Stimulated activated memory B cell treated with anti-CD40 and anti-IgM and Interleukin-4, amounts not matched to agents 10 μg/mL and 1 μg/mL and 100 μg/mL, for 72 hours (primary cell): ENCODE measurements at regions not wholly inside any gene's neighbourhood (a gene's known extent, or its start where the extent isn't known, plus 50 kb on each side); places are given as distances from the start of the nearest gene placed in this dataset.
A peak's percentile ranks its signal among the peaks of the same experiment; 100 is the strongest.

Experiments
- ATAC-seq: fragments of 150-1000 bp; cut with Tn5 transposase; 2 replicates; pipeline ENCODE4 v1.10.0; 2021
- H3K27ac Mint-ChIP-seq: one replicate; pipeline ENCODE4 v1.8.0; 2022; ENCODE audit warnings: mild to moderate bottlenecking, mixed read lengths
- H3K27me3 Mint-ChIP-seq: one replicate; pipeline ENCODE4 v1.8.0; 2022; ENCODE audit warnings: mixed read lengths
- H3K36me3 Mint-ChIP-seq: one replicate; pipeline ENCODE4 v1.8.0; 2022; ENCODE audit warnings: mixed read lengths
- H3K4me1 Mint-ChIP-seq: one replicate; pipeline ENCODE4 v1.8.0; 2022; ENCODE audit warnings: mixed read lengths
- H3K4me3 Mint-ChIP-seq: one replicate; pipeline ENCODE4 v1.8.0; 2022; ENCODE audit warnings: mild to moderate bottlenecking, moderate library complexity, mixed read lengths
- H3K9me3 Mint-ChIP-seq: one replicate; pipeline ENCODE4 v1.8.0; 2022; ENCODE audit warnings: mixed read lengths

- H3K27me3 Mint-ChIP-seq = peaks cover 36% of the 10 kb centered on the region
- peaks cover 14% of the 10 kb centered on the region for H3K4me1 Mint-ChIP-seq
- H3K4me3 Mint-ChIP-seq = no peak overlapping the region
- peaks cover 6% of the 10 kb centered on the region for H3K36me3 Mint-ChIP-seq
- ATAC-seq = no peak
- no peak overlapping the region for H3K27ac Mint-ChIP-seq
- H3K9me3 Mint-ChIP-seq = peaks cover 10% of the 10 kb centered on the region
These were observed 166.0 kb downstream of the DLL1 start for GRCh38 chr6:170124836-170125235.

GRCh38 chr6:170124150-170124549 lies 166.7 kb downstream of the DLL1 start:
- Mint-ChIP-seq H3K36me3 (peaks cover 6% of the 10 kb centered on the region), H3K27ac (no peak overlapping the region), H3K4me1 (peaks cover 14% of the 10 kb centered on the region), H3K27me3 (peaks cover 29% of the 10 kb centered on the region), H3K9me3 (peaks cover 13% of the 10 kb centered on the region), H3K4me3 (no peak overlapping the region)
- no peak for ATAC-seq

GRCh38 chr6:170122651-170123050 lies 168.2 kb downstream of the DLL1 start:
- no peak for ATAC-seq
- H3K36me3 Mint-ChIP-seq = peaks cover 6% of the 10 kb centered on the region
- H3K9me3 Mint-ChIP-seq = peaks cover 13% of the 10 kb centered on the region
- no peak overlapping the region for H3K27ac Mint-ChIP-seq
- peaks cover 39% of the 10 kb centered on the region for H3K27me3 Mint-ChIP-seq
- no peak overlapping the region for H3K4me3 Mint-ChIP-seq
- H3K4me1 Mint-ChIP-seq = peaks cover 14% of the 10 kb centered on the region

- peak; percentile 47 for ATAC-seq
- H3K27me3 Mint-ChIP-seq = peaks cover 17% of the 10 kb centered on the region
- H3K27ac Mint-ChIP-seq = no peak overlapping the region
- H3K4me3 Mint-ChIP-seq = no peak overlapping the region
- peaks cover 13% of the 10 kb centered on the region for H3K9me3 Mint-ChIP-seq
- H3K36me3 Mint-ChIP-seq = peaks cover 6% of the 10 kb centered on the region
- H3K4me1 Mint-ChIP-seq = no peaks in the 10 kb centered on the region
These were observed 173.5 kb downstream of the DLL1 start for GRCh38 chr6:170117111-170117972.

- H3K27ac Mint-ChIP-seq = no peak overlapping the region
These were observed 174.2 kb downstream of the DLL1 start for GRCh38 chr6:170116636-170117035.

GRCh38 chr6:170114956-170115855 lies 175.7 kb downstream of the DLL1 start:
- Mint-ChIP-seq H3K9me3 (peaks cover 3% of the 10 kb centered on the region), H3K4me3 (no peak overlapping the region), H3K27ac (no peak overlapping the region)

More at GRCh38 chr6:170116636-170117035, 174.2 kb downstream of the DLL1 start:
- no peaks in the 10 kb centered on the region for H3K4me1 Mint-ChIP-seq
- H3K36me3 Mint-ChIP-seq = peaks cover 6% of the 10 kb centered on the region
- H3K4me3 Mint-ChIP-seq = no peak overlapping the region
- H3K9me3 Mint-ChIP-seq = peaks cover 11% of the 10 kb centered on the region
- ATAC-seq = no peak
- peaks cover 17% of the 10 kb centered on the region for H3K27me3 Mint-ChIP-seq

GRCh38 chr6:170114187-170114945 lies 176.5 kb downstream of the DLL1 start:
- ATAC-seq = no peak
- H3K27ac Mint-ChIP-seq = no peak overlapping the region
- peaks cover 17% of the 10 kb centered on the region for H3K27me3 Mint-ChIP-seq
- no peaks in the 10 kb centered on the region for H3K4me1 Mint-ChIP-seq
- H3K9me3 Mint-ChIP-seq = peaks cover 2% of the 10 kb centered on the region
- no peaks in the 10 kb centered on the region for H3K36me3 Mint-ChIP-seq
- H3K4me3 Mint-ChIP-seq = no peak overlapping the region

More at GRCh38 chr6:170114956-170115855, 175.7 kb downstream of the DLL1 start:
- no peak for ATAC-seq
- peaks cover 17% of the 10 kb centered on the region for H3K27me3 Mint-ChIP-seq
- H3K36me3 Mint-ChIP-seq = peaks cover under 1% of the 10 kb centered on the region
- H3K4me1 Mint-ChIP-seq = no peaks in the 10 kb centered on the region

GRCh38 chr6:170113141-170113540 lies 177.7 kb downstream of the DLL1 start:
- no peak for ATAC-seq
- no peak overlapping the region for H3K27ac Mint-ChIP-seq

GRCh38 chr6:170112583-170112860 lies 178.4 kb downstream of the DLL1 start:
- Mint-ChIP-seq H3K36me3 (no peaks in the 10 kb centered on the region), H3K27ac (no peak overlapping the region), H3K4me3 (no peak overlapping the region), H3K9me3 (no peaks in the 10 kb centered on the region), H3K4me1 (no peaks in the 10 kb centered on the region), H3K27me3 (peaks cover 24% of the 10 kb centered on the region)
- ATAC-seq = no peak

More at GRCh38 chr6:170113141-170113540, 177.7 kb downstream of the DLL1 start:
- Mint-ChIP-seq H3K4me3 (no peak overlapping the region), H3K36me3 (no peaks in the 10 kb centered on the region), H3K4me1 (no peaks in the 10 kb centered on the region), H3K9me3 (no peaks in the 10 kb centered on the region), H3K27me3 (peaks cover 24% of the 10 kb centered on the region)

GRCh38 chr6:170111816-170112582 lies 178.9 kb downstream of the DLL1 start:
- no peak for ATAC-seq
- Mint-ChIP-seq H3K27ac (no peak overlapping the region), H3K4me1 (no peaks in the 10 kb centered on the region), H3K4me3 (no peak overlapping the region), H3K27me3 (peaks cover 24% of the 10 kb centered on the region), H3K36me3 (no peaks in the 10 kb centered on the region), H3K9me3 (no peaks in the 10 kb centered on the region)

- H3K4me3 Mint-ChIP-seq = no peak overlapping the region
- peaks cover under 1% of the 10 kb centered on the region for H3K9me3 Mint-ChIP-seq
- H3K36me3 Mint-ChIP-seq = no peaks in the 10 kb centered on the region
- H3K27me3 Mint-ChIP-seq = peaks cover 27% of the 10 kb centered on the region
- no peak for ATAC-seq
- H3K27ac Mint-ChIP-seq = no peak overlapping the region
- no peaks in the 10 kb centered on the region for H3K4me1 Mint-ChIP-seq
These were observed 179.7 kb downstream of the DLL1 start for GRCh38 chr6:170111141-170111664.

GRCh38 chr6:170110201-170111140 lies 180.4 kb downstream of the DLL1 start:
- ATAC-seq = peak; percentile 25
- H3K4me1 Mint-ChIP-seq = no peaks in the 10 kb centered on the region
- H3K27ac Mint-ChIP-seq = no peak overlapping the region
- H3K36me3 Mint-ChIP-seq = no peaks in the 10 kb centered on the region
- peaks cover 3% of the 10 kb centered on the region for H3K9me3 Mint-ChIP-seq
- no peak overlapping the region for H3K4me3 Mint-ChIP-seq
- peaks cover 27% of the 10 kb centered on the region for H3K27me3 Mint-ChIP-seq

- Mint-ChIP-seq H3K36me3 (no peaks in the 10 kb centered on the region), H3K4me3 (no peak overlapping the region), H3K4me1 (no peaks in the 10 kb centered on the region), H3K9me3 (peaks cover 7% of the 10 kb centered on the region), H3K27ac (no peak overlapping the region), H3K27me3 (peaks cover 27% of the 10 kb centered on the region)
- ATAC-seq = no peak
These were observed 181.8 kb downstream of the DLL1 start for GRCh38 chr6:170108890-170109587.
